ENCODE measurements at regions not wholly inside any gene's neighbourhood (a gene's known extent, or its start where the extent isn't known, plus 50 kb on each side); places are given as distances from the start of the nearest gene placed in this dataset.

DNA sequence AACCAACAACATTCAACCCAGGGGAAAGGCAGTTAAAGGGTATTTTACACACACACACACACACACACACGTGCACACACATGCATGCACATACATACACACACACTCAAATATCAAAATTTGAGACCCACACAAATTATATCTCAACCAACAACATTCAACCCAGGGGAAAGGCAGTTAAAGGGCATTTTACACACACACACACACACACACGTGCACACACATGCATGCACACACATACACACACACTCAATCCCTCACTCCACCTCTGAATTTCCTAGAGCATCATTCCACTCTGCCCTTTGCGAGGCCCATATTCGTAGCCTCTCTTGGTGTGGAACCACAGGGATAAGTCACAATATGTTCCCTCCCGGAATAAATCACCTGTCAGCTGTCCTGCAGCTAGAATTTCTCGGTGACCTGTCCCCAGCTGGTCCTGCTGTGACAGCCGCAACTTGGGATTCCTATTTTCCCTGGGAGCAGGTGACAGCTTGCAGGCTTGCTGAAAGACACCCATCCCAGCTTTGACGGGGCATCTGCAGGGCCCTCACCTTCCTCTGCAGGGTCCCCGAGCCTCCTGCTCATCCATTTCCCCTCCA, 122.7 kb downstream of the PSMG1 start:
- TF ChIP-seq, protein P1, sequence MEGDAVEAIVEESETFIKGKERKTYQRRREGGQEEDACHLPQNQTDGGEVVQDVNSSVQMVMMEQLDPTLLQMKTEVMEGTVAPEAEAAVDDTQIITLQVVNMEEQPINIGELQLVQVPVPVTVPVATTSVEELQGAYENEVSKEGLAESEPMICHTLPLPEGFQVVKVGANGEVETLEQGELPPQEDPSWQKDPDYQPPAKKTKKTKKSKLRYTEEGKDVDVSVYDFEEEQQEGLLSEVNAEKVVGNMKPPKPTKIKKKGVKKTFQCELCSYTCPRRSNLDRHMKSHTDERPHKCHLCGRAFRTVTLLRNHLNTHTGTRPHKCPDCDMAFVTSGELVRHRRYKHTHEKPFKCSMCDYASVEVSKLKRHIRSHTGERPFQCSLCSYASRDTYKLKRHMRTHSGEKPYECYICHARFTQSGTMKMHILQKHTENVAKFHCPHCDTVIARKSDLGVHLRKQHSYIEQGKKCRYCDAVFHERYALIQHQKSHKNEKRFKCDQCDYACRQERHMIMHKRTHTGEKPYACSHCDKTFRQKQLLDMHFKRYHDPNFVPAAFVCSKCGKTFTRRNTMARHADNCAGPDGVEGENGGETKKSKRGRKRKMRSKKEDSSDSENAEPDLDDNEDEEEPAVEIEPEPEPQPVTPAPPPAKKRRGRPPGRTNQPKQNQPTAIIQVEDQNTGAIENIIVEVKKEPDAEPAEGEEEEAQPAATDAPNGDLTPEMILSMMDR (IDR thresholded peaks at IDR 0.05) = no peak
- TF ChIP-seq EP300 (IDR thresholded peaks at IDR 0.05) = no peak
- TF ChIP-seq POLR2A (IDR thresholded peaks at IDR 0.05) = no peak

Data from upper lobe of left lung (tissue), 4 donors.